H9 (cell line): ENCODE measurements at regions not wholly inside any gene's neighbourhood (a gene's known extent, or its start where the extent isn't known, plus 50 kb on each side); places are given as distances from the start of the nearest gene placed in this dataset.

ENCODE experiments used
- DNase-seq: peaks from one replicate; pipeline ENCODE4 v3.0.0-alpha.2; 2017
- H2AFZ ChIP-seq: one replicate; pipeline ENCODE4 v1.6.1; 2013; ENCODE audit warnings: mild to moderate bottlenecking, low read length, control low read depth, moderate library complexity
- H2AK5ac ChIP-seq: 2 replicates; pipeline ENCODE4 v1.6.1; 2013; ENCODE audit warnings: low read length, control low read depth, mixed read lengths; ENCODE audit not compliant: insufficient read length
- H2BK120ac ChIP-seq: one replicate; pipeline ENCODE4 v1.6.1; 2013; ENCODE audit warnings: low read depth, mild to moderate bottlenecking, low read length, control low read depth, inconsistent platforms; ENCODE audit not compliant: poor library complexity, severe bottlenecking
- H2BK12ac ChIP-seq: 2 replicates; pipeline ENCODE4 v1.6.1; 2013; ENCODE audit warnings: low read length, control low read depth, mixed read lengths, low read depth; ENCODE audit not compliant: insufficient read length
- H2BK15ac ChIP-seq: 2 replicates; pipeline ENCODE4 v1.6.1; 2013; ENCODE audit warnings: low read depth, low read length, control low read depth
- H2BK20ac ChIP-seq: one replicate; pipeline ENCODE4 v1.6.1; 2013; ENCODE audit warnings: low read depth, mild to moderate bottlenecking, low read length, control low read depth, inconsistent platforms; ENCODE audit not compliant: poor library complexity, severe bottlenecking
- H2BK5ac ChIP-seq: 2 replicates; pipeline ENCODE4 v1.6.1; 2013; ENCODE audit warnings: low read length, control low read depth, mixed read lengths; ENCODE audit not compliant: insufficient read length
- H3K14ac ChIP-seq: 2 replicates; pipeline ENCODE4 v1.6.1; 2013; ENCODE audit warnings: low read length, control low read depth; ENCODE audit not compliant: insufficient read depth
- H3K18ac ChIP-seq: 2 replicates; pipeline ENCODE4 v1.6.1; 2013; ENCODE audit warnings: low read depth, mild to moderate bottlenecking, mixed read lengths, low read length, control low read depth; ENCODE audit not compliant: insufficient read length
- H3K23ac ChIP-seq: 2 replicates; pipeline ENCODE4 v1.6.1; 2013; ENCODE audit warnings: low read length, control low read depth, mixed read lengths, low read depth; ENCODE audit not compliant: insufficient read length
- H3K23me2 ChIP-seq: 2 replicates; pipeline ENCODE4 v1.6.1; 2013; ENCODE audit warnings: low read depth, mild to moderate bottlenecking, mixed read lengths, low read length, control low read depth; ENCODE audit not compliant: insufficient read length, poor library complexity, severe bottlenecking
- H3K27ac ChIP-seq: 2 replicates; pipeline ENCODE4 v1.5.1; 2013; ENCODE audit warnings: low read length, control low read depth, mixed read lengths, low read depth; ENCODE audit not compliant: insufficient read length
- H3K27me3 ChIP-seq: 2 replicates; pipeline ENCODE4 v1.6.1; 2013; ENCODE audit warnings: low read length, control low read depth, inconsistent platforms; ENCODE audit not compliant: insufficient read depth
- H3K4ac ChIP-seq: 2 replicates; pipeline ENCODE4 v1.6.1; 2013; ENCODE audit warnings: low read depth, mild to moderate bottlenecking, control low read depth, inconsistent platforms, low read length, moderate library complexity
- H3K4me1 ChIP-seq: 2 replicates; pipeline ENCODE4 v1.6.1; 2013; ENCODE audit warnings: low read length, control low read depth, inconsistent platforms; ENCODE audit not compliant: insufficient read depth
- H3K4me2 ChIP-seq: 2 replicates; pipeline ENCODE4 v1.6.1; 2013; ENCODE audit warnings: low read length, control low read depth, mixed read lengths; ENCODE audit not compliant: insufficient read length, insufficient read depth
- H3K56ac ChIP-seq: 2 replicates; pipeline ENCODE4 v1.6.1; 2013; ENCODE audit warnings: low read depth, mild to moderate bottlenecking, mixed read lengths, low read length, control low read depth; ENCODE audit not compliant: insufficient read length
- H3K79me1 ChIP-seq: 2 replicates; pipeline ENCODE4 v1.6.1; 2013; ENCODE audit warnings: low read depth, mild to moderate bottlenecking, moderate library complexity, low read length, control low read depth, inconsistent platforms; ENCODE audit not compliant: insufficient read depth, poor library complexity, severe bottlenecking
- H3K79me2 ChIP-seq: 2 replicates; pipeline ENCODE4 v1.6.1; 2013; ENCODE audit warnings: low read length, control low read depth, inconsistent platforms; ENCODE audit not compliant: insufficient read depth
- H3K9ac ChIP-seq: 2 replicates; pipeline ENCODE4 v1.6.1; 2013; ENCODE audit warnings: low read length, control low read depth, mixed read lengths; ENCODE audit not compliant: insufficient read length; ENCODE audit errors: extremely low read depth
- H3K9me3 ChIP-seq: one replicate; pipeline ENCODE4 v1.6.1; 2013; ENCODE audit warnings: low read depth, low read length, inconsistent platforms; ENCODE audit not compliant: control insufficient read depth
- H3T11ph ChIP-seq: one replicate; pipeline ENCODE4 v1.6.1; 2013; ENCODE audit warnings: mild to moderate bottlenecking, low read length, control low read depth, inconsistent platforms
- H4K20me1 ChIP-seq: one replicate; pipeline ENCODE4 v1.6.1; 2013; ENCODE audit not compliant: control insufficient read depth, insufficient read length, insufficient read depth
- H4K5ac ChIP-seq: 2 replicates; pipeline ENCODE4 v1.6.1; 2013; ENCODE audit warnings: low read depth, mild to moderate bottlenecking, mixed read lengths, low read length, control low read depth; ENCODE audit not compliant: insufficient read length
- H4K8ac ChIP-seq: replicated peaks from 2 replicates; pipeline ENCODE4 v1.6.1; 2013; ENCODE audit warnings: low read length, control low read depth, mixed read lengths, low read depth; ENCODE audit not compliant: insufficient read length
- H4K91ac ChIP-seq: 2 replicates; pipeline ENCODE4 v1.6.1; 2013; ENCODE audit warnings: low read depth, mild to moderate bottlenecking, moderate library complexity, mixed read lengths, low read length, control low read depth; ENCODE audit not compliant: insufficient read length
- H3K27ac Mint-ChIP-seq, 3 experiments: 2 replicates in 2 of 3; 3 replicates in 1 of 3; pipeline ENCODE4 v1.8.0; 2020 to 2021; ENCODE audit warnings: mixed read lengths in 3 of 3, mild to moderate bottlenecking in 1 of 3, moderate library complexity in 1 of 3
- H3K27me3 Mint-ChIP-seq: 2 replicates; pipeline ENCODE4 v1.8.0; 2021; ENCODE audit warnings: low read depth, mild to moderate bottlenecking, moderate library complexity, mixed read lengths
- H3K36me3 Mint-ChIP-seq, 3 experiments: 2 replicates in 2 of 3; 3 replicates in 1 of 3; pipeline ENCODE4 v1.8.0; 2020 to 2021; ENCODE audit warnings: low read depth in 3 of 3, mixed read lengths in 3 of 3; ENCODE audit not compliant: insufficient read depth in 1 of 3
- H3K4me1 Mint-ChIP-seq, 2 experiments: 2 replicates each; pipeline ENCODE4 v1.8.0; 2020; ENCODE audit warnings: mixed read lengths in 2 of 2
- H3K4me3 Mint-ChIP-seq, 2 experiments: 2 replicates in 1 of 2; 3 replicates in 1 of 2; pipeline ENCODE4 v1.8.0; 2020 to 2021; ENCODE audit warnings: mild to moderate bottlenecking in 2 of 2, mixed read lengths in 2 of 2, moderate library complexity in 1 of 2
- H3K9me3 Mint-ChIP-seq, 2 experiments: 2 replicates in 1 of 2; 3 replicates in 1 of 2; pipeline ENCODE4 v1.8.0; 2020; ENCODE audit warnings: mild to moderate bottlenecking in 2 of 2, mixed read lengths in 2 of 2, moderate library complexity in 1 of 2
- CTCF ChIP-seq: fragments of 200-600 bp; sonication (generic); conservative IDR thresholded peaks from 3 replicates; pipeline ENCODE4 v1.8.0; 2021; ENCODE audit warnings: antibody characterized with exemption, mild to moderate bottlenecking
- WGBS: extraction: QIAGEN DNeasy Blood & Tissue Kit; methylation state at CpG from one replicate; pipeline ENCODE4 v1.1.7; 2013; ENCODE audit warnings: missing lambda C conversion rate, low lambda C conversion rate, mixed read lengths; ENCODE audit not compliant: insufficient read length; ENCODE audit errors: extremely low coverage; 5-methylcytosine and 5-hydroxymethylcytosine counted together

DNA sequence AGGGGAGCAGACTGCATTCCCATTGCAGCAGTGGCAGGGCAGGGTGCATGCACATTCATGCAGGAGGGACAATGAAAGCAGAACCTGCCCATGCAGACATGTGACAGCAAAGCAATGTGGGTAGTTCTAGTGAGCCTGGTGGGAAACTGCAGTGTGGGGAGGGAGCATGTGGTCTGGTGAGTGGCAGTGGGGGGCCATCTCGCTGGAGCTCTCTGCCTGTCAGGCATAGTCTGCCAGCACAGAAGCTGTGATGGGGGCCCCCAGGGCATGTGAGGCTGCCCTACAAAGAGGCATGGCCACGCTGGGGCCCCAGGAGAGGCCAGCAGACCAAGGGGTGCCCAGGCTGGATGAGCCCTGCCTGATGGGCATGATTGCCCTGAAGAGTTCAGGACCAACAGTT lies 579.7 kb downstream of the PTPRC start:
- no peak overlapping the region for H3K27ac Mint-ChIP-seq

More for the DNA sequence above, 579.7 kb downstream of the PTPRC start:
- no peak for DNase-seq
- H4K20me1 ChIP-seq = no peaks in the 10 kb centered on the region
- no peak for TF ChIP-seq CTCF
- H4K5ac ChIP-seq = no peak overlapping the region
- H2BK120ac ChIP-seq = no peak overlapping the region
- no peak overlapping the region for H2AFZ ChIP-seq
- no peak overlapping the region for H4K8ac ChIP-seq
- H3K9me3 ChIP-seq = no peaks in the 10 kb centered on the region
- H3K27me3 Mint-ChIP-seq = no peaks in the 10 kb centered on the region
- H3K18ac ChIP-seq = no peak overlapping the region
- H3K23me2 ChIP-seq = no peaks in the 10 kb centered on the region
- H3K23ac ChIP-seq = no peak overlapping the region
- peaks cover 0 to 2% of the 10 kb centered on the region in 2 experiments; a peak in 1 of 5 replicates for H3K9me3 Mint-ChIP-seq
- no peak overlapping the region for H3K9ac ChIP-seq
- H3K27me3 ChIP-seq = no peaks in the 10 kb centered on the region
- H3K79me1 ChIP-seq = no peaks in the 10 kb centered on the region
- no peak overlapping the region for H3T11ph ChIP-seq
- H2AK5ac ChIP-seq = no peak overlapping the region
- H4K91ac ChIP-seq = no peak overlapping the region
- H2BK5ac ChIP-seq = no peak overlapping the region
- H3K14ac ChIP-seq = no peak overlapping the region
- no CpG with 5 or more reads among the region's 2 CpGs for WGBS
- no peak overlapping the region for H2BK12ac ChIP-seq
- no peaks in the 10 kb centered on the region; the same call in 1 of the 2 replicates for H3K4me1 ChIP-seq
- no peaks in the 10 kb centered on the region; a peak in 1 of 7 replicates for H3K36me3 Mint-ChIP-seq
- no peaks in the 10 kb centered on the region for H3K79me2 ChIP-seq
- H3K4me2 ChIP-seq = no peak overlapping the region
- H3K27ac ChIP-seq = no peak overlapping the region
- peaks cover 0 to 6% of the 10 kb centered on the region in 2 experiments; a peak in 2 of 4 replicates for H3K4me1 Mint-ChIP-seq
- H2BK15ac ChIP-seq = no peak overlapping the region
- no peak overlapping the region for H3K56ac ChIP-seq
- no peak overlapping the region for H3K4me3 Mint-ChIP-seq
- H3K4ac ChIP-seq = no peak overlapping the region
- H2BK20ac ChIP-seq = no peak overlapping the region
